HUDEP-2 (cell line): ENCODE measurements at regions not wholly inside any gene's neighbourhood (a gene's known extent, or its start where the extent isn't known, plus 50 kb on each side); places are given as distances from the start of the nearest gene placed in this dataset.
"Not testable (repeated sequence)": the region's sequence is repeated elsewhere in the genome, so short reads cannot be mapped to it uniquely, and the experiment has no call there.

ENCODE experiments used
- DNase-seq, 76 experiments: peaks; one replicate each; lab custom pipeline; 2025; ENCODE audit not compliant: unreplicated experiment in 76 of 76; lab: John Stamatoyannopoulos, UW

GRCh38 chr2:109049022-109049421 lies 60.0 kb upstream of the EDAR start:
- DNase-seq, result no peak

GRCh38 chr2:109048163-109048562 lies 59.1 kb upstream of the EDAR start:
- no peak for DNase-seq

GRCh38 chr2:109047569-109047968 lies 58.5 kb upstream of the EDAR start:
- DNase-seq, result not testable (repeated sequence)

GRCh38 chr2:109046925-109047508 lies 58.0 kb upstream of the EDAR start:
- peak in 2 of 76 experiments; percentile 3 to 9 for DNase-seq

GRCh38 chr2:109045505-109045904 lies 56.5 kb upstream of the EDAR start:
- DNase-seq, result no peak

GRCh38 chr2:109038992-109039391 lies 50.0 kb upstream of the EDAR start:
- DNase-seq, result no peak
